DMS79 (cell line): ENCODE measurements at regions not wholly inside any gene's neighbourhood (a gene's known extent, or its start where the extent isn't known, plus 50 kb on each side); places are given as distances from the start of the nearest gene placed in this dataset.

Experiments used
- DNase-seq: peaks from one replicate; lab custom pipeline; 2025; lab: John Stamatoyannopoulos, UW

- no peak for DNase-seq
Measured at GRCh38 chr6:156131221-156131903, 645.8 kb upstream of the ARID1B start.

- DNase-seq, result peak; percentile 10
Measured at GRCh38 chr6:156126535-156126934, 650.6 kb upstream of the ARID1B start.

- DNase-seq, result no peak
Measured at GRCh38 chr6:156125844-156126243, 651.3 kb upstream of the ARID1B start.

GRCh38 chr6:156123731-156124130 lies 653.4 kb upstream of the ARID1B start:
- no peak for DNase-seq

- DNase-seq, result no peak
Measured at GRCh38 chr6:156121973-156122372, 655.2 kb upstream of the ARID1B start.

DNA sequence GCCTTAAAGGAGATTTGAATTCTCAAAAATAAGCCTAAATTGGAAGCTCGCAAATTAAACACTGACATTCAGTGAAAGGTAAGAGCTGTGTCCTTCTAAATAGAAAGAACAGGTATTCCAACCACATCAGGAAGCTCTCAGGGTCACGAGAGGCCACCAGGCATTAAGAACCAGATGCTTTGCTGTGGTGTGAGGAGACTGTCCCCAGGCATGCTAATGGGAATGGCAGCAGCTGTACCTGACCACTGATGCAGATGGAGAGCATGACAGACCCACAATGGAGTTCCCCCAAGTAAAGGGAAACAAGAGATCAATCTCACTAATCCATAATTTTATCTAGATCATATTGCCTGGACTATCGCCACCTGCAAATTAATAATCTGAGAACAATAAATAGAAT lies 658.9 kb upstream of the NOX3 start:
- DNase-seq, result no peak

DNA sequence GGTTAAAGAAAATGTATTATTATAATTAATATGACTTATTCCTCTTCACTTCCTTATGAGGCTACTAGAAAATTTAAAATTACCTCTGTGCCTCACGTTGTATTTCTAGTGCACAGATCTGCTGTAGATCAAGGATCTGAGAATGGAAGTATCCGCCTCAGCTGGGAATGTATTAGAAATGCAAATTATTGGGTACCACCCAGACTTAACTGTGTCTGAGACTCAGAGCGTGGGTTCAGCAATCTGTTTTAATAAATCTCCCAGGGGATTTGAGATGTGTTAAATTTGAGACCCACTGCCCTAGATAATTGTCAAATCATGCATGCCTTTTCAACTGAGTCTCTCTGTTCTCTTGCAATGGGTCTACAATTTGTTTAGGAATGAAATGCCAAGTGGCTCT lies 658.0 kb upstream of the NOX3 start:
- DNase-seq, result no peak

GRCh38 chr6:156111913-156112312 lies 656.3 kb upstream of the NOX3 start:
- DNase-seq, result no peak

GRCh38 chr6:156110249-156110648 lies 654.6 kb upstream of the NOX3 start:
- no peak for DNase-seq

DNA sequence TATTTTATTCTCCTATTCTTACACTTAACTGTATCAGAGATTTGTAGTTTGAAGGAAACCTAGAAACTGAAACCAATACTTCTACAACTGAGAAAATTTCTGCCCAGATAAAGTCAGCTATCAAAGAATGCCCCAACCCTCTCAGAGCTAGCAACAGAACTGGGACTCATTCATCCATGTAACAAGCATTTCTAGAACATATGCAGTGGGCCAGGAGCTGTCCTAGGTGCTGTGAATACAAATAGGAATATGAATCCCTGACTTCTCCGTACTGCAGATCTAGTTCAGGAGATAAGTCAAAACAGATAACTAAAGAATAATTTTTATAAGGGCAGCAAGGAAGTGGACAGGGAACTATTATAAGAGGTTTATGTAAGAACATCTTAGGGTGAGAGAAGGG lies 654.1 kb upstream of the NOX3 start:
- DNase-seq, result no peak

DNA sequence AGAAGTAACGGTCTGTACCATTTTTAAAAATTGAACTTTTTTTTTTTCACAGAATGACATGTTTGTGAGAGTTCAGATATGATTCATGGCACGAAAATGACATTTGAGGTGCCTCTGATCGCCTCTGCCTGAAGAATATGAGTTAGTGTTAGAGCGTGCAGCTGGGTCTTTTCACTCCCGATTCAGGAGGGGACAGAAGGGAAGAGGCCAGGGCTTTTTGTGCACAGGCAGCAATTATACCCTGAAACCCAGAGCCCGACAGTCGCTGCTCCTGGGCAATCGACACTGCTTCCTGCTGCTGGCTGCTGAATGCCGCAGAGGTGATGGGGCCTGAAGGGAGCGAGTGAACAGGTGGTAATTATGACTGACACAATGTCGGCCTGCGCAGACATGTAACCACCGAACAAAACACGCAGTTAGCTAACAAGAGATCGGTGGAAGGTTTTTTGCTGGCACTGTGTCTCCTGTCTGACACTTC lies 652.0 kb upstream of the NOX3 start:
- no peak for DNase-seq

- DNase-seq, result no peak
Measured at GRCh38 chr6:156102129-156102528, 646.5 kb upstream of the NOX3 start.

- DNase-seq, result no peak
Measured at GRCh38 chr6:156098839-156099238, 643.2 kb upstream of the NOX3 start.

GRCh38 chr6:156087487-156087886 lies 631.8 kb upstream of the NOX3 start:
- DNase-seq, result no peak

DNA sequence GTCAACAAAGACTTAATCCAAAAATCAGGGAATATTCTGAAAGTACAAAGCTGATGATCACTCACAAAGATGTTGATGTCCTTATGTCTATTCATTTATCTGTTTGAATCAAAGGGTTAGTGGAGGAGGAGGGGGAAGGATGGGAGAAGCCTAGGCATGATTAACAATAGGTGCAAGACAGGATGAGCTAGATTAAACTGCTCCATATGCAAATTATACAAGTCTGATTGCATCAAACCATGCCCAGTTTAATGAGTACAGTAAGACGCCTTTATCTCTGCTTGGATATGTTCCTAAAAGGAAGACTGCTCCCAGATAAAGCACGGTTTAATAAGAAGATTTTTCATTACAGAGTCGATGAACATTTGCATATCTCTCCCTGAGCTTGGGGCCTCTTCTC lies 626.4 kb upstream of the NOX3 start:
- DNase-seq, result no peak

GRCh38 chr6:156080371-156080770 lies 624.7 kb upstream of the NOX3 start:
- no peak for DNase-seq

- DNase-seq, result no peak
Measured at GRCh38 chr6:156068881-156069280, 613.2 kb upstream of the NOX3 start.

DNA sequence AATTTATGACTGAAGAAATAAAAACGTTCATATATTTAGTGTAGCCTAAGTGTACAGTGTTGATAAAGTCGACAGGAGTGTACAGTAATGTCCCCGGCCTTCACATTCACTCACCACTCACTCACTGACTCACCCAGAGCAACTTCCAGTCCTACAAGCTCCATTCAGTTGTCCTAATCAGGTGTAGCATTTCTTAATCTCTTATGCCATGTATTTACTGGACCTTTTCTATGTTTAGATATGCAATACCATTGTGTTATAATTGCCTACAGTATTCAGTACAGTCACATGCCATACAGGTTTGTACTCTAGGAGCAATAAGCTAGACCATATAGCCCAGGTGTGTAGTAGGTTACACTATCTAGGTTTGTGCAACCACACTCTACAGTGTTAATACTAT lies 610.2 kb upstream of the NOX3 start:
- no peak for DNase-seq

- no peak for DNase-seq
Measured at GRCh38 chr6:156062091-156062563, 606.5 kb upstream of the NOX3 start.

GRCh38 chr6:156061465-156061864 lies 605.8 kb upstream of the NOX3 start:
- no peak for DNase-seq

- DNase-seq, result no peak
Measured at GRCh38 chr6:156060013-156060412, 604.4 kb upstream of the NOX3 start.

DNA sequence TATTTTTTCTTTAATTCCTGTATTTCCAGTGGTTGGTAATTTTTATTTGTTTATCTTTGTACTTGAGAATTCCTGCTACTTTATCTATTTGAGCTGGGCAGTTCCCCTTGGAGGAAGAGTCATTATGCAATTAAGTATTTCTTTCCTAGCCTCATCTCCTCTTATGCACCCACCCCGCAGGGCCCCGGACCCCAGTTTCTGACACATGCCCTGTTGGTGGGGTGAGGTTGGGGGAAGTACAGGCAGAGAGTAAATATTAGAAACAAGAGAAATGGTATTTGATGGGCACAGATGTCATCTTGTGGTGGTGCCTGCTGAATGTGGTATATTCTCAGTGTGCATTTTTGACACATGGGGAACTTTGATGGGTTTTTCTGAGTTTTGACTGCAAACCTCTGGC lies 602.7 kb upstream of the NOX3 start:
- no peak for DNase-seq

DNA sequence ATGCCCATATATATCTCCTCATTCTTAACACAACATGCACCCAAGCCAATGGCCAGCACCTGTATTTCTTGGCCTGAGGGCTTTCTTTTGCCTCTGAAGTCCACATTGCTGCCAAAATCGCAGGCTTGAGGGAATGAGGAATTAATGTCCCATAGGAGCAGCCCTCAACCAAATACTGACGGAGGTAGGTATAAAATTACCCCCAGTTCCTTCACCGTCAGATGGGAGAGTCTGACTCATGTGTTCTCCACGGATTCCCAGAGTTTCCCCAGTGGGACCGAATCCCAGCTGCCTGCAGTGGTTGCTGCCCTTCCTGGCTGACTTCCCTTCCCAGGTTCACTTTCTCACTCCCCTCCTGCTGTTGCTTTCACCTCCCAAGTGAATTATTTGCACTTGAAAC lies 602.2 kb upstream of the NOX3 start:
- DNase-seq, result no peak

GRCh38 chr6:156056085-156056484 lies 600.4 kb upstream of the NOX3 start:
- no peak for DNase-seq
